ENCODE measurements at regions not wholly inside any gene's neighbourhood (a gene's known extent, or its start where the extent isn't known, plus 50 kb on each side); places are given as distances from the start of the nearest gene placed in this dataset.

- H3K36me3 ChIP-seq (ENCODE audit: insufficient read depth, low read length) = no peaks in the 10 kb centered on the region
- DNase-seq = no peak
- Mint-ChIP-seq H3K4me1 (ENCODE audit: low read depth) (no peaks in the 10 kb centered on the region), H3K4me3 (no peak overlapping the region), H3K36me3 (ENCODE audit: low read depth) (no peaks in the 10 kb centered on the region), H3K9me3 (no peaks in the 10 kb centered on the region), H3K27ac (no peak overlapping the region), H3K27me3 (peaks cover 24% of the 10 kb centered on the region)
- intact Hi-C loops (cut with DNase I, micrococcal nuclease) = no loop called here
- no peaks in the 10 kb centered on the region for H3K9me3 ChIP-seq (ENCODE audit: control insufficient read depth in 1 of 2, insufficient read depth in 1 of 2, low read length in 2 of 2)
- TF ChIP-seq CTCF (IDR thresholded peaks at IDR 0.05) = no peak
- ChIA-PET CTCF (no interaction called here), POLR2A (no interaction called here)
- peaks cover 0 to 2% of the 10 kb centered on the region in 2 experiments for H3K27me3 ChIP-seq (ENCODE audit: control insufficient read depth in 1 of 2, insufficient read depth in 2 of 2, low read length in 2 of 2)
- no peaks in the 10 kb centered on the region for H3K4me1 ChIP-seq (ENCODE audit: insufficient read depth, low read length)
- no peak for ATAC-seq (ENCODE audit: poor library complexity)
- H3K4me3 ChIP-seq (ENCODE audit: low read length) = no peak overlapping the region
- no peak overlapping the region for H3K27ac ChIP-seq (ENCODE audit: low read depth in 1 of 2, low read length in 2 of 2)
These were observed 138.9 kb upstream of the DHRS4 start for GRCh38 chr14:23814527-23815256.

- ChIA-PET CTCF (no interaction called here), POLR2A (no interaction called here)
- Mint-ChIP-seq H3K27me3 (peaks cover 22% of the 10 kb centered on the region), H3K4me1 (ENCODE audit: low read depth) (no peaks in the 10 kb centered on the region), H3K4me3 (no peak overlapping the region), H3K9me3 (peaks cover 2% of the 10 kb centered on the region), H3K36me3 (ENCODE audit: low read depth) (no peaks in the 10 kb centered on the region), H3K27ac (no peak overlapping the region)
- ATAC-seq (ENCODE audit: poor library complexity) (no peak), DNase-seq (no peak)
- no peak overlapping the region for H3K27ac ChIP-seq (ENCODE audit: low read depth in 1 of 2, low read length in 2 of 2)
- no peaks in the 10 kb centered on the region for H3K4me1 ChIP-seq (ENCODE audit: insufficient read depth, low read length)
- H3K4me3 ChIP-seq (ENCODE audit: low read length) = no peak overlapping the region
- intact Hi-C loops (cut with DNase I, micrococcal nuclease) = no loop called here
- H3K27me3 ChIP-seq (ENCODE audit: control insufficient read depth in 1 of 2, insufficient read depth in 2 of 2, low read length in 2 of 2) = peaks cover 0 to 2% of the 10 kb centered on the region in 2 experiments
- no peaks in the 10 kb centered on the region for H3K36me3 ChIP-seq (ENCODE audit: insufficient read depth, low read length)
- no peak for TF ChIP-seq CTCF (IDR thresholded peaks at IDR 0.05)
- H3K9me3 ChIP-seq (ENCODE audit: control insufficient read depth in 1 of 2, insufficient read depth in 1 of 2, low read length in 2 of 2) = no peaks in the 10 kb centered on the region
These were observed 137.2 kb upstream of the DHRS4 start for GRCh38 chr14:23816371-23816770.

- intact Hi-C loops (cut with DNase I, micrococcal nuclease) = no loop called here
- CTCF ChIA-PET = interaction anchor here (1.7 kb wide), 1 partner anchor 11 kb away, joined by 4 read pairs; no protein-coding TSS in a partner anchor
- Mint-ChIP-seq H3K36me3 (ENCODE audit: low read depth) (no peaks in the 10 kb centered on the region), H3K4me1 (ENCODE audit: low read depth) (no peaks in the 10 kb centered on the region), H3K27ac (no peak overlapping the region), H3K27me3 (peaks cover 25% of the 10 kb centered on the region), H3K4me3 (no peak overlapping the region), H3K9me3 (peaks cover 2% of the 10 kb centered on the region)
- Histone ChIP-seq H3K36me3 (ENCODE audit: insufficient read depth, low read length) (no peaks in the 10 kb centered on the region), H3K4me1 (ENCODE audit: insufficient read depth, low read length) (no peaks in the 10 kb centered on the region), H3K27me3 (ENCODE audit: control insufficient read depth in 1 of 2, insufficient read depth in 2 of 2, low read length in 2 of 2) (peaks cover 0 to 2% of the 10 kb centered on the region in 2 experiments), H3K4me3 (ENCODE audit: low read length) (no peak overlapping the region), H3K27ac (ENCODE audit: low read depth in 1 of 2, low read length in 2 of 2) (no peak overlapping the region), H3K9me3 (ENCODE audit: control insufficient read depth in 1 of 2, insufficient read depth in 1 of 2, low read length in 2 of 2) (no peaks in the 10 kb centered on the region)
- DNase-seq (no peak), ATAC-seq (ENCODE audit: poor library complexity) (no peak)
- POLR2A ChIA-PET = no interaction called here
- TF ChIP-seq CTCF (IDR thresholded peaks at IDR 0.05) = no peak
These were observed 136.3 kb upstream of the DHRS4 start for GRCh38 chr14:23817164-23817767.
